ENCODE measurements at regions not wholly inside any gene's neighbourhood (a gene's known extent, or its start where the extent isn't known, plus 50 kb on each side); places are given as distances from the start of the nearest gene placed in this dataset.
"Not testable (repeated sequence)": the region's sequence is repeated elsewhere in the genome, so short reads cannot be mapped to it uniquely, and the experiment has no call there.

- 57 to 59% methylated on average over 9 to 10 of the region's 13 CpGs for WGBS, 2 donors
- Histone ChIP-seq H3K4me3 (no peak overlapping the region), H3K27ac (no peak overlapping the region), H3K9me3 (peaks cover 0 to 10% (median 0%) of the 10 kb centered on the region in 3 donors), H3K27me3 (peaks cover 0 to 13% (median 0%) of the 10 kb centered on the region in 4 donors), H3K36me3 (no peaks in the 10 kb centered on the region), H3K4me1 (no peaks in the 10 kb centered on the region)
- no peak for DNase-seq
- intact Hi-C loops (cut with DNase I): no loop called here
- TF ChIP-seq POLR2A (IDR thresholded peaks at IDR 0.05) (no peak), CTCF (IDR thresholded peaks at IDR 0.05) (no peak)
These were observed 265.6 kb upstream of the SFSWAP start for GRCh38 chr12:131445184-131445774.

GRCh38 chr12:131445795-131446194, 265.1 kb upstream of the SFSWAP start:
- Histone ChIP-seq H3K36me3 (no peaks in the 10 kb centered on the region), H3K4me1 (no peaks in the 10 kb centered on the region), H3K27ac (no peak overlapping the region), H3K27me3 (peaks cover 0 to 13% (median 0%) of the 10 kb centered on the region in 4 donors), H3K9me3 (peaks cover 0 to 10% (median 0%) of the 10 kb centered on the region in 3 donors), H3K4me3 (no peak overlapping the region)
- TF ChIP-seq CTCF (IDR thresholded peaks at IDR 0.05) (no peak), POLR2A (IDR thresholded peaks at IDR 0.05) (no peak)
- 62 to 64% methylated on average over 9 to 12 of the region's 12 CpGs for WGBS, 2 donors
- intact Hi-C loops (cut with DNase I): no loop called here
- no peak for DNase-seq

- peaks cover 0 to 17% (median 0%) of the 10 kb centered on the region in 4 donors for H3K27me3 ChIP-seq
- intact Hi-C loops (cut with DNase I); H3K4me3 ChIP-seq; H3K27ac ChIP-seq; H3K4me1 ChIP-seq; DNase-seq; H3K36me3 ChIP-seq: not testable (repeated sequence)
- H3K9me3 ChIP-seq: peaks cover 0 to 10% (median 0%) of the 10 kb centered on the region in 3 donors
- 81 to 91% methylated on average over 7 to 12 of the region's 14 CpGs for whole genome bisulfite sequencing, 2 donors
These were observed 263.3 kb upstream of the SFSWAP start for GRCh38 chr12:131447636-131448035.

GRCh38 chr12:131448254-131448795, 262.6 kb upstream of the SFSWAP start:
- WGBS, 2 donors: 76 to 91% methylated on average over 13 of the region's 13 CpGs
- no peaks in the 10 kb centered on the region for H3K36me3 ChIP-seq
- intact Hi-C loops (cut with DNase I): no loop called here
- no peak for TF ChIP-seq CTCF (IDR thresholded peaks at IDR 0.05)
- no peak for TF ChIP-seq POLR2A (IDR thresholded peaks at IDR 0.05)
- no peak overlapping the region for H3K4me3 ChIP-seq
- no peaks in the 10 kb centered on the region for H3K4me1 ChIP-seq
- peaks cover 0 to 18% (median 0%) of the 10 kb centered on the region in 4 donors for H3K27me3 ChIP-seq
- DNase-seq: no peak
- H3K9me3 ChIP-seq: peaks cover 0 to 10% (median 0%) of the 10 kb centered on the region in 3 donors
- no peak overlapping the region for H3K27ac ChIP-seq

GRCh38 chr12:131449027-131449426, 261.9 kb upstream of the SFSWAP start:
- no peaks in the 10 kb centered on the region for H3K4me1 ChIP-seq
- peaks cover 0 to 10% (median 0%) of the 10 kb centered on the region in 3 donors for H3K9me3 ChIP-seq
- H3K27ac ChIP-seq: no peak overlapping the region
- no peak overlapping the region for H3K4me3 ChIP-seq
- intact Hi-C loops (cut with DNase I): no loop called here
- no peaks in the 10 kb centered on the region for H3K36me3 ChIP-seq
- H3K27me3 ChIP-seq: peaks cover 0 to 18% (median 0%) of the 10 kb centered on the region in 4 donors
- no peak for DNase-seq
- TF ChIP-seq CTCF (IDR thresholded peaks at IDR 0.05): no peak
- TF ChIP-seq POLR2A (IDR thresholded peaks at IDR 0.05): no peak
- WGBS, 2 donors: 74 to 79% methylated on average over 6 of the region's 6 CpGs

Measured in esophagus squamous epithelium (tissue), 5 donors.